GM19351 (cell line): ENCODE measurements at regions not wholly inside any gene's neighbourhood (a gene's known extent, or its start where the extent isn't known, plus 50 kb on each side); places are given as distances from the start of the nearest gene placed in this dataset.
"Not testable (repeated sequence)": the region's sequence is repeated elsewhere in the genome, so short reads cannot be mapped to it uniquely, and the experiment has no call there.

Source experiments
- ATAC-seq: cut with Tn5 transposase; IDR thresholded peaks from one replicate; pipeline ENCODE4 v1.9.1; 2021; ENCODE audit warnings: mild to moderate bottlenecking, moderate library complexity; ENCODE audit not compliant: unreplicated experiment

DNA sequence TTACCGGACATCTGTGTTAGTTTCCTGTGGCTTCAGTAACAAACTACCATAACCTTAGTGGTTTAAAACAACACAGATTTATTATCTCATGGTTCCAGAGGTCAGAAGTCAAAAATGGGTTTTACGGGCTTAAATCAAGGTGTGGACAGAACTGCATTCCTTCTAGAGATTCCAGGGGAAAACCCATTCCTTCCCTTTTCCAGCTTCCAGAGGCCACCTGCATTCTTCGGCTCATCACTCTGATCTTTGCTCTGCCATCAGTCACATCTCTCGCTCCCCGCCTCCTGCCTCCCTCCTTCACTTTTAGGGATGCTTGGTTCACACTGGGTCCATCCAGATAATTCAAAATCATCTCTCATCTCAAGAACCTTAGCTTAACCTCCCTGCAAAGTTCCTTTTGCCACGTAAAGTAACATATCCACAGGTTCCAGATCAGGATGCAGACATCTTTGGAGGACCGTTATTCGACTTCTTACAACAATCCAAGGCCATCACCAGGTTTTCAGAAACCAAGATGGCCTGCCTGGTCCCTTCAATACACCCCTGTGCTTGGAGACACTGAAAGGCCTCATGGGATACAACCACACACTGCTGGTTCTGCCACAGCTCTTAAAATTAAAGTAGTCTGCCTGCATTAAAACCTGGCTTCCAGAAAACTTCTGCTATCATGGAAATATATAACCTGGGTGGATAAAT is 225.9 kb upstream of the MYO3A start:
- no peak for ATAC-seq

DNA sequence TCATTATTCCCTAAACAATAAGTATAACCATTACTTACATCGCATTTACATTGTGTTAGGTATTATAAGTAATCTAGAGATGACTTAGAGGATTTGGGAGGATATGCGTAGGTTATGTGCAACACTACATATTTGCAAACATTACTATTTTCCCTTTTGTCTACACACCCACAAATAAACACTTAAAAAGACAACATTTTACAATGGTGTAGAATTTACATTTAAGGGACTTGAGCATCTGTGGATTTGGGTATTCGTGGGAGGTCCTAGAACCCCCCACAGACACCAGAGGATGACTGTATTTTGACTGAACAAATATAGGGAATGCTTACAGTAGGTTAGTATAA is 220.2 kb upstream of the MYO3A start:
- ATAC-seq = no peak

- ATAC-seq = no peak
Measured at GRCh38 chr10:25724241-25724640, 209.8 kb upstream of the MYO3A start.

- peak; percentile 94 for ATAC-seq
Measured at GRCh38 chr10:25725917-25726716, 207.9 kb upstream of the MYO3A start.

- no peak for ATAC-seq
Measured at GRCh38 chr10:25738776-25739175, 195.3 kb upstream of the MYO3A start.

- no peak for ATAC-seq
Measured at GRCh38 chr10:25743832-25744231, 190.2 kb upstream of the MYO3A start.

DNA sequence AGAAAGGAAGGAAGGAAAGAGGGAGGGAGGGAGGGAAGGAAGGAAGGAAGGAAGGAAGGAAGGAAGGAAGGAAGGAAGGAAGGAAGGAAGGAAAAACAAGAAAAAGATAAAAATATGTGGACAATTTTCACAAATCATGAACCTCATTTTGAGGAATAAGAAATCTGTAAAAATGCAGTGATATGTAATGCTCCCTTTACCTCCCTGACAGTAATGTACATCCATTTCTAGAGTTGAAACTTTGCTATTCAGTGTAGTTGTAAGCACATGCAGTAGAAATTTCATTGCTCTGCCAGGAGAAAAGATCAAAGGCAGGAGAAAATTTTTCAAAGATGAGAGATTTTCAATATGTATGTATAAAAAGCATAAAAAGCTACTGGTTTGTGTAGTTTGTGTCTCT is 189.5 kb upstream of the MYO3A start:
- no peak for ATAC-seq

DNA sequence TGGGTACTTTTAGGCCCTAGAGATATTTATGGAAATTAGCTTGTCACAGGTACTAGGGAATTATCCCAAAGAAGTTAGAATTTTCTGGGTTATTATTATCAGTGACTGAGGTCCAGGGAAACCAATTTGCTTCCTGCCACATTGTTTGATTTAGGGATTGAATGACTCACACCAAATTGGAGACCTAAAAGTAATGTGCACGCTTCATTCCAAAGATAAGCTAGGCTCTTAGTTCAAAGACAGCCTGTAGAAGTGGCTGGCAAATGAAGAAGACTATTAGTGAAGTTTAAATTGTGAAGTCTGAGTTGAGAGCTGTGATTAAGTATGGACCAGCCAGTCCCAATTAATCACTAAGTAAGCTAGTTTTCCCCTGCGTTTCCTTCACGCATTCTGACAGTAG is 188.1 kb upstream of the MYO3A start:
- no peak for ATAC-seq

GRCh38 chr10:25747084-25747483 is 186.9 kb upstream of the MYO3A start:
- ATAC-seq = no peak

- no peak for ATAC-seq
Measured at GRCh38 chr10:25748509-25748908, 185.5 kb upstream of the MYO3A start.

DNA sequence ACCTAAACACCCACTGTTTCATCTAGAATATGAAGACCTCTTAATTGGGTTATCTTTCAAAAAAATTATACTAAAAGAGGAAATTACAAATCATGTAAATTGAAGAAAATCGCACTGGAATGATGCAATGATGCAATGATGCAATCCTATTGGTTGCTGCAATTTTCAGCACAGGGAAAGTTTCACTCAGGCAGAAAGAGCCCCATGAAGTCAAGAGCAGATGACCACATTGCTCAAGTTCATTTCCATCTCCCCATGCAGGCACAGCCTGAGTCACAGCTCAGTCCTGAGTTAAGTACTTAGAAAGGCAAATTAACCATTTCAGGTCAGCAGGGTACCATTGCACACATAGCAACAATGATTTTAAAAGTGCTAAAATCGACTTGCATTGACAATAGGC is 180.3 kb upstream of the MYO3A start:
- ATAC-seq = no peak

- ATAC-seq = not testable (repeated sequence)
Measured at GRCh38 chr10:25755874-25756273, 178.2 kb upstream of the MYO3A start.

DNA sequence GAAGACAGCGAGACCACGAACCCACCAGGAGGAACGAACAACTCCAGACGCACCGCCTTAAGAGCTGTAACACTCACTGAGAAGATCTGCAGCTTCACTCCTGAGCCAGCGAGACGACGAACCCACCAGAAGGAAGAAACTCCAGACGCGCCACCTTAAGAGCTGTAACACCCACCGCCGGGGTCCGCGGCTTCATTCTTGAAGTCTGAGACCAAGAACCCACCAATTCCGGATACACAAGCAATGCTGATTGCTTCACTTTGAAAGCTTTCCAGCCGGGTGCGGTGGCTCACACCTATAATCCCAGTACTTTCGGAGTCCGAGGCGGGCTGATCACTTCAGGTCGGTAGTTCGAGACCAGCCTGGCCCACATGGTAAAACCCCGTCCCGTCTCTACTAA is 177.2 kb upstream of the MYO3A start:
- no peak for ATAC-seq

GRCh38 chr10:25758041-25758457 is 176.0 kb upstream of the MYO3A start:
- no peak for ATAC-seq

DNA sequence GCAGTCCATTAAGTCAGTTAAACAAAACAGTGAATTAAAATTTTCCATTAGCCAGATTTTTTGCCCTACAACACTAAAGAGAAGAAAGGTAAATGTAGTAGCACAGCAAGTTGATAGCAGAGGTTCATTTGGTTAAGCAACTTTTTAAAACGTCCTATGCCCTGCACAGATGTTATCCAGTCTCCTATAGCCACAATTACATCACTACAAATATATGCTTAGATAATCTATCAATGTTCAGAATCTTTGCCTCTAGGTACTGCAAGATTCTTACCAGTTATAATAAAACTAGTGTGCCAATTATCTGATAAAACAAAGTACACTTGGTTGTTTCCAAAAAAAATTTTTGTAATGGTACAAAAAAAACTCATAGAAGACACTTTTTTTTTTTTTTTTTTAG is 175.5 kb upstream of the MYO3A start:
- ATAC-seq = no peak

- no peak for ATAC-seq
Measured at GRCh38 chr10:25761937-25762336, 172.1 kb upstream of the MYO3A start.

DNA sequence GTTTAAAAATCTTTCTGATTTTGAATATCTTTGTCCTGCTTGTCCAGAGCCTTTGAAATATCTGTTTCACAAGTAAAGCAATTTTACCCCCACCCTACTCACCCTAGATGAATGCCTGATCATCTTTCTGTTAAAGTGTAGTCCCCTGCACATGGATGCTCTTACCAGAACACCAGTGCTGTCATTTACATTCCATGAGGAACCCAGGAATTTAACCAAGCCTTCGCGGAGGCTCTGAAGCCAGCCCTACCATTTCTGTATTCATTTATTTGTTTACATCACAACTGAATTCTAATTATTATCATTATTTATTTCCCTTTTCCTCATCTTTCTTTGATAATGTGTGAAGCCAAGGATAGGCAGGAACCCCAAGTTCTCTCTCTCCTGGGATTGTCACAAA is 167.8 kb upstream of the MYO3A start:
- ATAC-seq = no peak

DNA sequence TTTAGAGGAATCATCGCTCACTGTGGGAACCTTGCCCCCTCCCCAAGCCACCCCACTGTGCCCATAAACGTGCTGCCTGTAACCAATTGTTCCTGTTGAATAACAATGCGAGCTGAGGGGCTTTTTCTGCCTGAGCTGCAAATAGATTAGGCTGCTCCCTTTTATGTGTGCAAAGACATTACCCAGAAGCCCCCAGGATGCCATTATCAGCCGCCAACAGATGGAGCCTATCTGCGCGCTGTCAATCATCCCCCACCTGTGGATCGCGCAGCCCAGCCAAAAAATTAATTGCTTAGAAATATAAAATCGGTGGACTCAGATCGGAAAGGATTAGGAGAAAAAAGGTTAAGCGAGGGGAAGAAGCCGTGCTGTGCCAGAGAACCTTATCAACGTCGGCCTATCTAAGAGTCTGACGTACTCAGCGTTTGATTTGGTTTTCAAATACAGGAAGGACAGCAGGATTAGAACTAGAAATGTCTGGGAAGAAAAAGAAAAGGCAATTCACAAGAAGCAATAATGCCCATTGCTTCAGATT is 167.3 kb upstream of the MYO3A start:
- ATAC-seq = no peak

- ATAC-seq = no peak
Measured at GRCh38 chr10:25768167-25768566, 165.9 kb upstream of the MYO3A start.

- ATAC-seq = no peak
Measured at GRCh38 chr10:25778646-25779045, 155.4 kb upstream of the MYO3A start.

- no peak for ATAC-seq
Measured at GRCh38 chr10:25786161-25786560, 147.9 kb upstream of the MYO3A start.

DNA sequence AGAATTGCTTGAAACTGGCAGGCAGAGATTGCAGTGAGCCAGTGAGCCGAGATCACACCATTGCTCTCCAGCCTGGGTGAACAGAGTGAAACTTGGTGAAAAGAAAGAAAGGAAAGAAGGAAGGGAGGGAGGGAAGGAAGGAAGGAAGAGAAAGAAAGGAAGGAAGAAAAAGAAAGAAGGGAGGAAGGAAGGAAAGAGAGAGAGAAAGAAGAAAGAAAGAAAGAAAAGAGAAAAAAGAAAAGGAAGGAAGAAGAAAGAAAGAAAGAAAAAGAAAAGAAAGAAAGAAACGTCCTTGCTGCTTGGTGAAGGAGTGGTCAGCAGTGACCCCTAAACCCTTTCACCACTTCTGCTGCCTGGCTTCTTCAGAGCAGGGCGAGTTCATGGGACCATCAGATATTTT is 147.1 kb upstream of the MYO3A start:
- ATAC-seq = no peak
